PC-9 (cell line): ENCODE measurements at regions not wholly inside any gene's neighbourhood (a gene's known extent, or its start where the extent isn't known, plus 50 kb on each side); places are given as distances from the start of the nearest gene placed in this dataset.

ENCODE experiments used
- BruUV-seq: library from RNA; stranded (reverse); fragments of 400-500 nt; replicated peaks from 2 replicates; lab custom pipeline; 2021; lab: Mats Ljungman, UMichigan
- CTCF ChIA-PET: fragments of 300-600 bp; sonication (Branson Sonifier 250); formaldehyde crosslinking; loops from one replicate; lab custom pipeline; 2022; ENCODE audit warnings: antibody characterized with exemption; lab: Charles Lee
- POLR2A ChIA-PET: fragments of 300-600 bp; sonication (Branson Sonifier 250); formaldehyde crosslinking; loops from one replicate; lab custom pipeline; 2022; ENCODE audit warnings: antibody characterized with exemption; ENCODE audit not compliant: unreplicated experiment; lab: Charles Lee
- DNase-seq, 2 experiments: peaks; one replicate each; pipeline versions ENCODE4 v3.0.0 to v3.0.0-alpha.2; 2015 to 2022; ENCODE audit warnings: mixed read lengths in 1 of 2
- H2AFZ ChIP-seq: fragments of 200-600 bp; sonication (generic); 2 replicates; pipeline ENCODE4 v1.8.1; 2017; ENCODE audit warnings: antibody characterized with exemption
- H3F3A ChIP-seq: fragments of 200-600 bp; sonication (generic); 2 replicates; pipeline ENCODE4 v1.8.1; 2017; ENCODE audit warnings: antibody characterized with exemption, mild to moderate bottlenecking, low read depth; ENCODE audit not compliant: insufficient read depth
- H3K27ac ChIP-seq: fragments of 200-600 bp; sonication (generic); 2 replicates; pipeline ENCODE4 v1.6.1; 2016; ENCODE audit warnings: mixed run types
- H3K27me3 ChIP-seq: fragments of 200-600 bp; sonication (generic); 2 replicates; pipeline ENCODE4 v1.6.1; 2016; ENCODE audit warnings: low read depth, mixed run types; ENCODE audit not compliant: insufficient read depth
- H3K36me3 ChIP-seq: fragments of 200-600 bp; sonication (generic); 2 replicates; pipeline ENCODE4 v1.6.1; 2016; ENCODE audit warnings: low read depth, mixed run types
- H3K4me1 ChIP-seq: fragments of 200-600 bp; sonication (generic); replicated peaks from 2 replicates; pipeline ENCODE4 v1.6.1; 2016; ENCODE audit warnings: mixed run types; ENCODE audit not compliant: insufficient read depth
- H3K4me2 ChIP-seq: fragments of 200-600 bp; sonication (generic); 2 replicates; pipeline ENCODE4 v1.6.1; 2017; ENCODE audit warnings: mixed run types
- H3K4me3 ChIP-seq: fragments of 200-600 bp; sonication (generic); 2 replicates; pipeline ENCODE4 v1.6.1; 2016; ENCODE audit warnings: mixed run types
- H3K79me2 ChIP-seq: fragments of 200-600 bp; sonication (generic); 2 replicates; pipeline ENCODE4 v1.6.1; 2017; ENCODE audit warnings: low read depth, mixed run types
- H3K9me2 ChIP-seq: fragments of 200-600 bp; sonication (generic); 2 replicates; pipeline ENCODE4 v1.8.1; 2017; ENCODE audit warnings: mild to moderate bottlenecking; ENCODE audit not compliant: insufficient read depth
- H3K9me3 ChIP-seq: fragments of 200-600 bp; sonication (generic); 2 replicates; pipeline ENCODE4 v1.8.1; 2016; ENCODE audit warnings: low read depth; ENCODE audit not compliant: insufficient read depth
- H4K20me1 ChIP-seq: fragments of 200-600 bp; sonication (generic); 2 replicates; pipeline ENCODE4 v1.8.1; 2017; ENCODE audit not compliant: insufficient read depth
- EZH2 ChIP-seq: fragments of 200-600 bp; sonication (generic); IDR thresholded peaks from 2 replicates; pipeline ENCODE4 v1.8.0; 2017; ENCODE audit warnings: antibody characterized with exemption, low read depth
- intact Hi-C: fragments of 100-400 bp; cut with micrococcal nuclease; formaldehyde crosslinking; loops from one replicate; pipeline ENCODE4 v1.10.0; 2022; ENCODE audit not compliant: unreplicated experiment
- TF ChIP-seq, protein P1 (sequence below): fragments of 200-600 bp; sonication (generic); conservative IDR thresholded peaks from 2 replicates; pipeline ENCODE4 v1.6.1; 2017; ENCODE audit warnings: mixed run types, antibody characterized with exemption, mild to moderate bottlenecking, moderate library complexity

DNA sequence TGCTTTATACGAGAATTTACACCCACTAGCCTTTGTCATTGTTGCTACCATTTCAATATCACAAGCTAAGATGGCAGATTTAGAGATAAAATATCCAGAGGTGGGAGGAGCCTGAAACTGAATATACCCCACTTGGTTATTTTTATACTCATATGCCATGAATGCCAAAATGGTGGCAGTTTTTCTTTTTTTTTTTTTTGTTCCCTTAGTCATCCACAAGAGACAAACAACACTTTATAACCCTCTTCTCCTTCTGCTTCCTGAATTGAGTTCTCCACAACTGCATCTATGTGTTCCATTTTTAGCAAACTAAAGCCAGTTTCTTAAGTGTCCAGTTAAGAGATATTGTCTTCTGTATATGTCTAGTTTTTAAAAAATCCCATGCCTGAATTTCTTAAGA, 558.4 kb downstream of the LMO4 start:
- no peaks in the 10 kb centered on the region for H3K9me2 ChIP-seq

DNA sequence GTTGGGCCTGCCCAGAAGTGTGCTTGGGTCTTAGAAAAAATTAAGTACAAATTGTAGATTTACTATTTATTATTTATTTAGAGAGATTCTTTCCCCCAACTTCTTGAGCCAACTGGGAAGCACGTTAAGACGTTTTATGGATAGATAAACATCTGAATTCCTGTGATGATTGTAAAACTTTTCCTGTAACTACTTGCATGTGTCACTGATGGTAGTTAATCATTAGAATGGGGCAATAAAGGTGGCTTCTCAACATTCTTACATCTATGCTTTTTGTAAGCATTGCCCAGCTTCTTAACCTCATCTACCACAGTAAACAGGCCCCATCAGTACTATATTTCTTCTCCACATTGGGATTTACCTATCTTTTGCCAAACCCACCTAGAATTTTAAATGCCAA, 559.8 kb downstream of the LMO4 start:
- no peak overlapping the region for H3K4me3 ChIP-seq
- intact Hi-C loops = no loop called here
- H3K79me2 ChIP-seq = no peaks in the 10 kb centered on the region
- no peaks in the 10 kb centered on the region for H3F3A ChIP-seq
- no peak for DNase-seq
- no peaks in the 10 kb centered on the region for H3K27me3 ChIP-seq
- no peak overlapping the region for H3K4me2 ChIP-seq
- CTCF ChIA-PET = no interaction called here
- no peak for TF ChIP-seq EZH2
- TF ChIP-seq, protein P1, sequence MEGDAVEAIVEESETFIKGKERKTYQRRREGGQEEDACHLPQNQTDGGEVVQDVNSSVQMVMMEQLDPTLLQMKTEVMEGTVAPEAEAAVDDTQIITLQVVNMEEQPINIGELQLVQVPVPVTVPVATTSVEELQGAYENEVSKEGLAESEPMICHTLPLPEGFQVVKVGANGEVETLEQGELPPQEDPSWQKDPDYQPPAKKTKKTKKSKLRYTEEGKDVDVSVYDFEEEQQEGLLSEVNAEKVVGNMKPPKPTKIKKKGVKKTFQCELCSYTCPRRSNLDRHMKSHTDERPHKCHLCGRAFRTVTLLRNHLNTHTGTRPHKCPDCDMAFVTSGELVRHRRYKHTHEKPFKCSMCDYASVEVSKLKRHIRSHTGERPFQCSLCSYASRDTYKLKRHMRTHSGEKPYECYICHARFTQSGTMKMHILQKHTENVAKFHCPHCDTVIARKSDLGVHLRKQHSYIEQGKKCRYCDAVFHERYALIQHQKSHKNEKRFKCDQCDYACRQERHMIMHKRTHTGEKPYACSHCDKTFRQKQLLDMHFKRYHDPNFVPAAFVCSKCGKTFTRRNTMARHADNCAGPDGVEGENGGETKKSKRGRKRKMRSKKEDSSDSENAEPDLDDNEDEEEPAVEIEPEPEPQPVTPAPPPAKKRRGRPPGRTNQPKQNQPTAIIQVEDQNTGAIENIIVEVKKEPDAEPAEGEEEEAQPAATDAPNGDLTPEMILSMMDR = no peak
- no peak overlapping the region for H2AFZ ChIP-seq
- H3K27ac ChIP-seq = no peak overlapping the region
- H3K9me3 ChIP-seq = 0 out of 2 replicates have a peak, but pooled peaks cover 3% of the 10 kb centered on the region
- H4K20me1 ChIP-seq = no peaks in the 10 kb centered on the region
- no TSS peak for BruUV-seq
- POLR2A ChIA-PET = no interaction called here
- H3K36me3 ChIP-seq = no peaks in the 10 kb centered on the region
- H3K4me1 ChIP-seq = no peaks in the 10 kb centered on the region
- no peaks in the 10 kb centered on the region for H3K9me2 ChIP-seq

More for the DNA sequence above, 558.4 kb downstream of the LMO4 start:
- no peaks in the 10 kb centered on the region for H4K20me1 ChIP-seq
- no peaks in the 10 kb centered on the region for H3K27me3 ChIP-seq
- ChIA-PET POLR2A (no interaction called here), CTCF (no interaction called here)
- H3K9me3 ChIP-seq = 0 out of 2 replicates have a peak, but pooled peaks cover 3% of the 10 kb centered on the region
- peak overlapping the region; percentile 3; the same call in 1 of the 2 replicates for H2AFZ ChIP-seq
- H3K27ac ChIP-seq = no peak overlapping the region
- H3K4me2 ChIP-seq = no peak overlapping the region
- intact Hi-C loops = no loop called here
- BruUV-seq = no TSS peak
- DNase-seq = no peak
- H3F3A ChIP-seq = no peaks in the 10 kb centered on the region
- H3K4me3 ChIP-seq = no peak overlapping the region
- H3K36me3 ChIP-seq = no peaks in the 10 kb centered on the region
- no peak for TF ChIP-seq EZH2
- TF ChIP-seq, protein P1 = no peak
- no peaks in the 10 kb centered on the region for H3K4me1 ChIP-seq
- H3K79me2 ChIP-seq = no peaks in the 10 kb centered on the region

DNA sequence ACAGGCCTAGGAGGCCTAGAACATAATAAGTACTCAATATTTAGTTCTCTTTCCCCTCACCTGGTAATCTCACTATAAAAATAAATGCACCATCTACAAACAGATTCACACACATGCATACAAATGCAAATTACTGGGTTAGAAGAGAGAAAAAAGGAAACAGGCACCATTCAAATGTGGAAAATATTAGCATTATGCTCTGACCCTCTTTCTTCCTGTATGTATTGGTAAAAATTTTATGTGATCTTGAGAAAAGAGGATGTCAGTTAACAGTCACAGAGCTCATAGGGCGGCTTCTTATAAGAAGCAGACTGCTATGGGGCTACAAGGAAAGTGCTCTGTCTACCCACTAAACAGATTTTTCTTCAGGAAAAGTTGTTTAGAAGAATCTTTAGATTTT, 565.4 kb downstream of the LMO4 start:
- Histone ChIP-seq H3K27me3 (no peaks in the 10 kb centered on the region), H3K36me3 (no peaks in the 10 kb centered on the region), H3K9me2 (no peaks in the 10 kb centered on the region), H3K79me2 (no peaks in the 10 kb centered on the region), H3K4me2 (no peak overlapping the region), H3K4me3 (no peak overlapping the region), H3K4me1 (no peaks in the 10 kb centered on the region), H3K9me3 (0 out of 2 replicates have a peak, but pooled peaks cover 3% of the 10 kb centered on the region), H3F3A (no peaks in the 10 kb centered on the region), H3K27ac (no peak overlapping the region), H4K20me1 (no peaks in the 10 kb centered on the region), H2AFZ (no peak overlapping the region)
- no TSS peak for BruUV-seq
- ChIA-PET CTCF (no interaction called here), POLR2A (no interaction called here)
- intact Hi-C loops = no loop called here
- TF ChIP-seq EZH2 = no peak
- DNase-seq = no peak

DNA sequence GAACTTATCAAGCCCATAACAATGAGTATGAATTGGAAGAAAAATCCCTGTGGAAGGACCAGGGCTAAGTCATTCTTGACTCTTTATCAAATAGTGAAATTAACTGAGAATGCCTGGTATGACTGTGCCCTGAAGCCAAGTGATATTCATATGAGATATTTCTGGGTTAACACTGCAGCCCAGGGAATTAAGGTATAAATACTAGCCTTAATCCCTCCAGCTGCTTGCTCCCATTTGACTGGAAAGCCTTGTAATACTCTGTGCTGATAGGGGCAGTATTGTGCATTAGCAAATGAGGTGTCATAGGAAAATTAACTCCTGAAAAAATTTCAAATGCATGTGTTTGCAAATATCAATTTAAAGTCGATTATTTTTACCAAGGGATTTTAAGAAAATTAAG, 568.8 kb downstream of the LMO4 start:
- Histone ChIP-seq H3F3A (no peaks in the 10 kb centered on the region), H2AFZ (no peak overlapping the region), H3K9me2 (peaks cover 5% of the 10 kb centered on the region; the same call in 1 of the 2 replicates), H3K79me2 (no peaks in the 10 kb centered on the region), H3K4me2 (no peak overlapping the region), H4K20me1 (no peaks in the 10 kb centered on the region), H3K36me3 (no peaks in the 10 kb centered on the region), H3K27me3 (no peaks in the 10 kb centered on the region), H3K27ac (no peak overlapping the region), H3K9me3 (no peaks in the 10 kb centered on the region), H3K4me1 (no peaks in the 10 kb centered on the region), H3K4me3 (no peak overlapping the region)
- ChIA-PET CTCF (no interaction called here), POLR2A (no interaction called here)
- no TSS peak for BruUV-seq
- no peak for DNase-seq
- TF ChIP-seq, protein P1 = no peak
- TF ChIP-seq EZH2 = no peak
- intact Hi-C loops = no loop called here
